Neural cell (in vitro differentiated cells): ENCODE measurements at regions not wholly inside any gene's neighbourhood (a gene's known extent, or its start where the extent isn't known, plus 50 kb on each side); places are given as distances from the start of the nearest gene placed in this dataset.

Experiments
- H2AFZ ChIP-seq: fragments of 200-600, 300-800 bp; sonication (generic), shearing (Covaris generic); 2 replicates; pipeline ENCODE4 v1.6.0; 2014; ENCODE audit warnings: low read depth, mild to moderate bottlenecking, antibody characterized with exemption, low read length, moderate library complexity
- H3F3A ChIP-seq: fragments of 200-600 bp; shearing (Covaris generic); 2 replicates; pipeline ENCODE4 v1.6.1; 2016; ENCODE audit warnings: mild to moderate bottlenecking, moderate library complexity, mixed read lengths, antibody characterized with exemption, low read length; ENCODE audit not compliant: insufficient read depth, poor library complexity, severe bottlenecking
- H3K27ac ChIP-seq: fragments of 200-600, 300-800 bp; sonication (generic), shearing (Covaris generic); 2 replicates; pipeline ENCODE4 v1.5.1; 2014; ENCODE audit warnings: mild to moderate bottlenecking, low read length, moderate library complexity
- H3K27me3 ChIP-seq: fragments of 300-800, 200-600 bp; sonication (generic), shearing (Covaris generic); 2 replicates; pipeline ENCODE4 v1.6.0; 2014; ENCODE audit warnings: mild to moderate bottlenecking, low read depth, low read length, moderate library complexity; ENCODE audit not compliant: insufficient read depth
- H3K36me3 ChIP-seq: fragments of 300-800, 200-600 bp; sonication (generic), shearing (Covaris generic); 2 replicates; pipeline ENCODE4 v1.5.1; 2014; ENCODE audit warnings: mild to moderate bottlenecking, antibody characterized with exemption, low read length, moderate library complexity; ENCODE audit not compliant: insufficient read depth
- H3K4me2 ChIP-seq: fragments of 300-800, 200-600 bp; sonication (generic), shearing (Covaris generic); 2 replicates; pipeline ENCODE4 v1.6.0; 2014; ENCODE audit warnings: mild to moderate bottlenecking, low read length
- H3K4me3 ChIP-seq: fragments of 300-800, 200-600 bp; sonication (generic), shearing (Covaris generic); 2 replicates; pipeline ENCODE4 v1.5.1; 2014; ENCODE audit warnings: mild to moderate bottlenecking, low read length, moderate library complexity
- H3K79me2 ChIP-seq: fragments of 200-600 bp; shearing (Covaris generic); replicated peaks from 2 replicates; pipeline ENCODE4 v1.6.0; 2014; ENCODE audit warnings: mild to moderate bottlenecking, low read length, moderate library complexity; ENCODE audit not compliant: insufficient read depth
- H3K9ac ChIP-seq: fragments of 300-800, 200-600 bp; sonication (generic), shearing (Covaris generic); 2 replicates; pipeline ENCODE4 v1.6.1; 2016; ENCODE audit warnings: mild to moderate bottlenecking, low read length, mixed read lengths
- H3K9me2 ChIP-seq: fragments of 200-600 bp; shearing (Covaris generic); 2 replicates; pipeline ENCODE4 v1.6.1; 2016; ENCODE audit warnings: mild to moderate bottlenecking, low read length, mixed read lengths; ENCODE audit not compliant: insufficient read depth
- H3K9me3 ChIP-seq: fragments of 200-600, 300-800 bp; sonication (generic), shearing (Covaris generic); 2 replicates; pipeline ENCODE4 v1.6.1; 2016; ENCODE audit warnings: mild to moderate bottlenecking, mixed run types, low read length, moderate library complexity, mixed read lengths
- H4K20me1 ChIP-seq: fragments of 200-600 bp; shearing (Covaris generic); 2 replicates; pipeline ENCODE4 v1.6.1; 2016; ENCODE audit warnings: mild to moderate bottlenecking, mixed run types; ENCODE audit not compliant: insufficient read depth
- EP300 ChIP-seq: fragments of 450-650 bp; conservative IDR thresholded peaks from 2 replicates; pipeline ENCODE4 v1.6.1; 2014; ENCODE audit warnings: antibody characterized with exemption, mild to moderate bottlenecking, moderate library complexity; ENCODE audit not compliant: poor library complexity, severe bottlenecking
- EZH2 ChIP-seq: fragments of 200-600, 300-800 bp; shearing (Covaris generic), sonication (generic); IDR thresholded peaks from 2 replicates; pipeline ENCODE4 v1.6.1; 2014; ENCODE audit warnings: antibody characterized with exemption, low read length, borderline replicate concordance, mild to moderate bottlenecking; ENCODE audit not compliant: insufficient read depth, poor library complexity, severe bottlenecking
- MXI1 ChIP-seq: fragments of 450-650 bp; conservative IDR thresholded peaks from 2 replicates; pipeline ENCODE4 v1.6.1; 2014; ENCODE audit warnings: antibody characterized with exemption, mild to moderate bottlenecking; ENCODE audit not compliant: poor library complexity, severe bottlenecking
- POLR2AphosphoS5 ChIP-seq: IDR thresholded peaks from 2 replicates; pipeline ENCODE4 v1.6.1; 2012
- RAD21 ChIP-seq: fragments of 450-650 bp; conservative IDR thresholded peaks from 2 replicates; pipeline ENCODE4 v1.6.1; 2014; ENCODE audit warnings: antibody characterized with exemption, mild to moderate bottlenecking, moderate library complexity
- SMC3 ChIP-seq: fragments of 450-650 bp; conservative IDR thresholded peaks from 2 replicates; pipeline ENCODE4 v1.6.1; 2014; ENCODE audit warnings: antibody characterized with exemption, mild to moderate bottlenecking, moderate library complexity; ENCODE audit not compliant: poor library complexity
- TAF1 ChIP-seq: IDR thresholded peaks from 2 replicates; pipeline ENCODE4 v1.6.1; 2012; ENCODE audit warnings: low read depth
- TF ChIP-seq, protein P1 (sequence below): IDR thresholded peaks from 2 replicates; pipeline ENCODE4 v1.6.1; 2012; ENCODE audit warnings: borderline replicate concordance
- TF ChIP-seq, protein P2 (sequence below): fragments of 450-650 bp; IDR thresholded peaks from 2 replicates; pipeline ENCODE4 v1.5.1; 2014; ENCODE audit warnings: antibody characterized with exemption, mild to moderate bottlenecking, moderate library complexity; ENCODE audit not compliant: poor library complexity, severe bottlenecking

DNA sequence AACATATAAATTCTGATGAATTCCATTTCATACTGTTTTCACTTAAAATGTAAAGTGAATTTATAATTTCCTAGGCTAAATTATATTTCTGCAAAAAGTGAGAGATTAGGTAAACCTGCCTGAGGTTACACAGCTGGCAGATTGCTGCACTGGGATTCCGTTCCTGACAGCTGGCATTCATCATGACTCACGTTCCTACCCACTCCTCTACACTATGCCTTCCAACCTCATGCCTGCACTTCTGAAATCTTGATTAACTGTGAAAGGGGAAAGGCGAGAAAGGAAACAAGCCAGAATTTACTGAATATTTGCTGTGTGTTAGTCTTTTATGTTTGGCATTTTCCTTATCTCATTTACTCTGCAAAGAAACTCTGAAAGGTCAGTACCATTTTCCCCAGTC lies 73.3 kb upstream of the MON1B start:
- no peaks in the 10 kb centered on the region for H3K9me2 ChIP-seq
- TF ChIP-seq, protein P1, sequence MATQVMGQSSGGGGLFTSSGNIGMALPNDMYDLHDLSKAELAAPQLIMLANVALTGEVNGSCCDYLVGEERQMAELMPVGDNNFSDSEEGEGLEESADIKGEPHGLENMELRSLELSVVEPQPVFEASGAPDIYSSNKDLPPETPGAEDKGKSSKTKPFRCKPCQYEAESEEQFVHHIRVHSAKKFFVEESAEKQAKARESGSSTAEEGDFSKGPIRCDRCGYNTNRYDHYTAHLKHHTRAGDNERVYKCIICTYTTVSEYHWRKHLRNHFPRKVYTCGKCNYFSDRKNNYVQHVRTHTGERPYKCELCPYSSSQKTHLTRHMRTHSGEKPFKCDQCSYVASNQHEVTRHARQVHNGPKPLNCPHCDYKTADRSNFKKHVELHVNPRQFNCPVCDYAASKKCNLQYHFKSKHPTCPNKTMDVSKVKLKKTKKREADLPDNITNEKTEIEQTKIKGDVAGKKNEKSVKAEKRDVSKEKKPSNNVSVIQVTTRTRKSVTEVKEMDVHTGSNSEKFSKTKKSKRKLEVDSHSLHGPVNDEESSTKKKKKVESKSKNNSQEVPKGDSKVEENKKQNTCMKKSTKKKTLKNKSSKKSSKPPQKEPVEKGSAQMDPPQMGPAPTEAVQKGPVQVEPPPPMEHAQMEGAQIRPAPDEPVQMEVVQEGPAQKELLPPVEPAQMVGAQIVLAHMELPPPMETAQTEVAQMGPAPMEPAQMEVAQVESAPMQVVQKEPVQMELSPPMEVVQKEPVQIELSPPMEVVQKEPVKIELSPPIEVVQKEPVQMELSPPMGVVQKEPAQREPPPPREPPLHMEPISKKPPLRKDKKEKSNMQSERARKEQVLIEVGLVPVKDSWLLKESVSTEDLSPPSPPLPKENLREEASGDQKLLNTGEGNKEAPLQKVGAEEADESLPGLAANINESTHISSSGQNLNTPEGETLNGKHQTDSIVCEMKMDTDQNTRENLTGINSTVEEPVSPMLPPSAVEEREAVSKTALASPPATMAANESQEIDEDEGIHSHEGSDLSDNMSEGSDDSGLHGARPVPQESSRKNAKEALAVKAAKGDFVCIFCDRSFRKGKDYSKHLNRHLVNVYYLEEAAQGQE, result no peak
- TF ChIP-seq, protein P2, sequence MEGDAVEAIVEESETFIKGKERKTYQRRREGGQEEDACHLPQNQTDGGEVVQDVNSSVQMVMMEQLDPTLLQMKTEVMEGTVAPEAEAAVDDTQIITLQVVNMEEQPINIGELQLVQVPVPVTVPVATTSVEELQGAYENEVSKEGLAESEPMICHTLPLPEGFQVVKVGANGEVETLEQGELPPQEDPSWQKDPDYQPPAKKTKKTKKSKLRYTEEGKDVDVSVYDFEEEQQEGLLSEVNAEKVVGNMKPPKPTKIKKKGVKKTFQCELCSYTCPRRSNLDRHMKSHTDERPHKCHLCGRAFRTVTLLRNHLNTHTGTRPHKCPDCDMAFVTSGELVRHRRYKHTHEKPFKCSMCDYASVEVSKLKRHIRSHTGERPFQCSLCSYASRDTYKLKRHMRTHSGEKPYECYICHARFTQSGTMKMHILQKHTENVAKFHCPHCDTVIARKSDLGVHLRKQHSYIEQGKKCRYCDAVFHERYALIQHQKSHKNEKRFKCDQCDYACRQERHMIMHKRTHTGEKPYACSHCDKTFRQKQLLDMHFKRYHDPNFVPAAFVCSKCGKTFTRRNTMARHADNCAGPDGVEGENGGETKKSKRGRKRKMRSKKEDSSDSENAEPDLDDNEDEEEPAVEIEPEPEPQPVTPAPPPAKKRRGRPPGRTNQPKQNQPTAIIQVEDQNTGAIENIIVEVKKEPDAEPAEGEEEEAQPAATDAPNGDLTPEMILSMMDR, result no peak
- TF ChIP-seq MXI1 (no peak), RAD21 (no peak), SMC3 (no peak), POLR2AphosphoS5 (no peak), TAF1 (no peak), EP300 (no peak), EZH2 (no peak)
- H3K36me3 ChIP-seq, result no peaks in the 10 kb centered on the region
- H3F3A ChIP-seq, result no peaks in the 10 kb centered on the region
- H3K27ac ChIP-seq, result no peak overlapping the region
- H3K4me2 ChIP-seq, result no peak overlapping the region
- no peak overlapping the region for H3K9ac ChIP-seq
- no peaks in the 10 kb centered on the region for H3K79me2 ChIP-seq
- H3K9me3 ChIP-seq, result no peaks in the 10 kb centered on the region
- H3K4me3 ChIP-seq, result no peak overlapping the region
- H2AFZ ChIP-seq, result no peak overlapping the region
- no peaks in the 10 kb centered on the region for H3K27me3 ChIP-seq
- H4K20me1 ChIP-seq, result no peaks in the 10 kb centered on the region

DNA sequence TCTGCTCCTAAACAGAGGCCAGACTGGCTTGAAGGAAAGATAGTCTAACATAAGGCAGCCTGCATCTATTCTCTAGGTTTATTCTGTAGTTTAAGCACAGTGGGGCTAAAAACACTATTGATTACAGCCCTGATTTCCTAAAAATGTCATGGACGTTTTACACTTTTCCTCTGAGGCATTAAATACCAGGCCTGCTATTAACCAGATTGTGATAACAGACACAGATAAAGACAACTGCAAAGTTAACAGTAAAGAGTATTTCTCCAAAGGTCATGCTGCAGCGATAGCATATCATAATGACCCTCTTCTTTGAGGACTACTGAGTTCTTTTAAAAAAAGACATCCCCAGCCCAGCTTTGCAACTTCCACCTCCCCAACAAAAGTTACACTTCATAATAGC lies 59.6 kb upstream of the MON1B start:
- no peaks in the 10 kb centered on the region for H3K79me2 ChIP-seq
- H3K9me2 ChIP-seq, result no peaks in the 10 kb centered on the region
- H3K9me3 ChIP-seq, result no peaks in the 10 kb centered on the region
- H3K36me3 ChIP-seq, result no peaks in the 10 kb centered on the region
- H3K4me3 ChIP-seq, result no peak overlapping the region
- TF ChIP-seq RAD21, result no peak
- no peaks in the 10 kb centered on the region for H3K27me3 ChIP-seq
- H3K9ac ChIP-seq, result no peak overlapping the region
- H3F3A ChIP-seq, result no peaks in the 10 kb centered on the region
- H4K20me1 ChIP-seq, result no peaks in the 10 kb centered on the region
- H2AFZ ChIP-seq, result no peak overlapping the region
- H3K27ac ChIP-seq, result no peak overlapping the region
- H3K4me2 ChIP-seq, result no peak overlapping the region

DNA sequence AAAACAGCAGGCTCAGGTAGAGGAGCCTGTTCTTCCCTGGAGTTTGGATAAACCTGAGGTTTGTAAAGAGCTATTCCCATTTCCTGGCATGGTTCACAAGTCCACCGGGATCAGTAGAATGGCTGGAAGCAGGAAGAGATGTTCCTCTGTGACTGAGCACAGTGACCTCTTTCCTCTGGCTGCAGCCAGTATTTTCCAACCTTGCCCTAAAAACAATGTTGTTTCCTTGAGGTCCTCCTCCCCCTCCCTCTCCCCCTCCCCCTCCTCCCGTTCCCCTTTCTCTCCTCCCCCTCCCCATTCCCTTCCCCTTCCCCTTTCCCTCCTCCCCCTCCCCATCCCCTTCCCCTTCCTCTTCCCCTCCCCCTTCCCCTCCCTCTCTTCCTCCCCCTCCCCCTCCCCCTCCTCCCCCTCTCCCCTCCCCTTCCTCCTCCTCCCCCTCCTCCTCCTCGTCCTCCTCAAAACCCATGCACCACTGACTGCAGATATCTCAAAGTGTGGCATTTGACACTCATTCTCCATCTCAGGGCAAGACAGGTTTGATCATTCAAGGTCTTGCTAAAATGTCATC lies 58.9 kb upstream of the MON1B start:
- H3K27me3 ChIP-seq, result no peaks in the 10 kb centered on the region
- H3K79me2 ChIP-seq, result no peaks in the 10 kb centered on the region
- H3K9me2 ChIP-seq, result no peaks in the 10 kb centered on the region
- no peak overlapping the region for H3K27ac ChIP-seq
- no peak overlapping the region for H3K4me3 ChIP-seq
- no peak overlapping the region for H3K4me2 ChIP-seq
- H3K36me3 ChIP-seq, result no peaks in the 10 kb centered on the region
- TF ChIP-seq, protein P1, result no peak
- TF ChIP-seq EP300 (no peak), TAF1 (no peak), EZH2 (no peak), RAD21 (no peak), POLR2AphosphoS5 (no peak), SMC3 (no peak), MXI1 (no peak)
- TF ChIP-seq, protein P2, result no peak
- H3K9me3 ChIP-seq, result no peaks in the 10 kb centered on the region
- H2AFZ ChIP-seq, result no peak overlapping the region
- H4K20me1 ChIP-seq, result no peaks in the 10 kb centered on the region
- H3K9ac ChIP-seq, result no peak overlapping the region
- H3F3A ChIP-seq, result no peaks in the 10 kb centered on the region
